IMR-90 (cell line): ENCODE measurements at regions not wholly inside any gene's neighbourhood (a gene's known extent, or its start where the extent isn't known, plus 50 kb on each side); places are given as distances from the start of the nearest gene placed in this dataset.

Experiments used
- ATAC-seq: fragments of 200-7000 bp; cut with Tn5 transposase; 2 replicates; pipeline ENCODE4 v1.9.1; 2020; ENCODE audit warnings: low read depth, mild to moderate bottlenecking, moderate library complexity
- BruUV-seq: library from RNA; stranded (reverse); fragments of 400-500 nt; replicated peaks from 2 replicates; lab custom pipeline; 2021; lab: Mats Ljungman, UMichigan
- CTCF ChIA-PET: fragments of 300-600 bp; formaldehyde crosslinking; extraction: SDS; loops from one replicate; lab custom pipeline; 2021; ENCODE audit warnings: antibody characterized with exemption; lab: Yijun Ruan, JAX
- POLR2A ChIA-PET: fragments of 300-600 bp; sonication (Branson Sonifier 250); formaldehyde crosslinking; loops from one replicate; lab custom pipeline; 2022; ENCODE audit warnings: antibody characterized with exemption; ENCODE audit not compliant: unreplicated experiment; lab: Charles Lee
- DNase-seq: peaks from one replicate; pipeline ENCODE4 v3.0.0; 2013
- H2AFZ ChIP-seq: replicated peaks from 2 replicates; pipeline ENCODE3; 2013; ENCODE audit warnings: low read length, mild to moderate bottlenecking; ENCODE audit not compliant: poor library complexity
- H2AK5ac ChIP-seq: 2 replicates; pipeline ENCODE4 v1.6.1; 2013; ENCODE audit warnings: low read depth, low read length, inconsistent platforms
- H2AK9ac ChIP-seq: replicated peaks from 2 replicates; pipeline ENCODE3; 2013; ENCODE audit warnings: mild to moderate bottlenecking, low read depth, low read length, moderate library complexity; ENCODE audit not compliant: poor library complexity
- H2BK120ac ChIP-seq: 2 replicates; pipeline ENCODE4 v1.6.1; 2013; ENCODE audit warnings: low read depth, low read length, inconsistent platforms
- H2BK15ac ChIP-seq: 3 replicates; pipeline ENCODE4 v1.6.1; 2013; ENCODE audit warnings: low read depth, low read length, inconsistent platforms
- H2BK20ac ChIP-seq: 2 replicates; pipeline ENCODE4 v1.6.1; 2013; ENCODE audit warnings: low read depth, mild to moderate bottlenecking, inconsistent platforms, low read length, moderate library complexity
- H2BK5ac ChIP-seq: 2 replicates; pipeline ENCODE4 v1.6.1; 2013; ENCODE audit warnings: mild to moderate bottlenecking, low read depth, low read length, inconsistent platforms; ENCODE audit not compliant: poor library complexity, severe bottlenecking
- H3K14ac ChIP-seq: replicated peaks from 2 replicates; pipeline ENCODE4 v1.6.1; 2013; ENCODE audit warnings: low read depth, low read length, inconsistent platforms
- H3K18ac ChIP-seq: 2 replicates; pipeline ENCODE4 v1.6.1; 2013; ENCODE audit warnings: low read depth, low read length, control low read depth
- H3K23ac ChIP-seq: 2 replicates; pipeline ENCODE4 v1.6.1; 2013; ENCODE audit warnings: low read depth, low read length, inconsistent platforms
- H3K27ac ChIP-seq: 2 replicates; pipeline ENCODE4 v1.5.1; 2013; ENCODE audit warnings: mild to moderate bottlenecking, control low read depth, low read length; ENCODE audit not compliant: insufficient read depth
- H3K27me3 ChIP-seq: 2 replicates; pipeline ENCODE4 v1.6.1; 2013; ENCODE audit warnings: low read length; ENCODE audit not compliant: control insufficient read depth, insufficient read depth
- H3K36me3 ChIP-seq: 2 replicates; pipeline ENCODE4 v1.6.1; 2013; ENCODE audit warnings: low read length, mixed read lengths; ENCODE audit not compliant: control insufficient read depth, insufficient read depth
- H3K4ac ChIP-seq: 2 replicates; pipeline ENCODE4 v1.6.1; 2013; ENCODE audit warnings: low read depth, low read length, inconsistent platforms
- H3K4me1 ChIP-seq: 2 replicates; pipeline ENCODE4 v1.6.1; 2013; ENCODE audit warnings: low read length, mixed read lengths; ENCODE audit not compliant: control insufficient read depth, insufficient read depth
- H3K4me2 ChIP-seq: 2 replicates; pipeline ENCODE4 v1.6.1; 2013; ENCODE audit warnings: low read depth, mild to moderate bottlenecking, control low read depth, low read length, moderate library complexity
- H3K4me3 ChIP-seq: 2 replicates; pipeline ENCODE4 v1.5.1; 2013; ENCODE audit warnings: low read depth, mild to moderate bottlenecking, control low read depth, low read length, moderate library complexity; ENCODE audit not compliant: insufficient read depth
- H3K56ac ChIP-seq: 2 replicates; pipeline ENCODE4 v1.6.1; 2013; ENCODE audit warnings: low read length, inconsistent platforms; ENCODE audit not compliant: insufficient read depth; ENCODE audit errors: extremely low read depth
- H3K79me1 ChIP-seq, 2 experiments: 2 replicates each; pipeline ENCODE4 v1.6.1; 2013; ENCODE audit warnings: low read length in 2 of 2, inconsistent platforms in 1 of 2, low read depth in 1 of 2
- H3K9ac ChIP-seq: 2 replicates; pipeline ENCODE4 v1.6.1; 2013; ENCODE audit warnings: low read depth, low read length, control low read depth
- H3K9me1 ChIP-seq: 2 replicates; pipeline ENCODE4 v1.6.1; 2013; ENCODE audit warnings: low read length, inconsistent platforms; ENCODE audit not compliant: insufficient read depth
- H3K9me3 ChIP-seq: 2 replicates; pipeline ENCODE4 v1.6.1; 2013; ENCODE audit warnings: low read length; ENCODE audit not compliant: control insufficient read depth, insufficient read depth
- H4K20me1 ChIP-seq: 2 replicates; pipeline ENCODE4 v1.6.1; 2013; ENCODE audit warnings: low read length, inconsistent platforms; ENCODE audit not compliant: insufficient read depth
- H4K5ac ChIP-seq: 2 replicates; pipeline ENCODE4 v1.6.1; 2013; ENCODE audit warnings: mild to moderate bottlenecking, low read depth, low read length, control low read depth
- H4K8ac ChIP-seq, 2 experiments: 2 replicates each; pipeline ENCODE4 v1.6.1; 2013; ENCODE audit warnings: low read depth in 2 of 2, low read length in 2 of 2, control low read depth in 1 of 2, inconsistent platforms in 1 of 2
- H4K91ac ChIP-seq: 2 replicates; pipeline ENCODE4 v1.6.1; 2013; ENCODE audit warnings: low read depth, low read length, inconsistent platforms; ENCODE audit not compliant: insufficient read depth
- BHLHE40 ChIP-seq: fragments of 150-350 bp; IDR thresholded peaks from 2 replicates; pipeline ENCODE4 v1.6.1; 2016; ENCODE audit warnings: mild to moderate bottlenecking, low read depth, low read length
- CEBPB ChIP-seq: IDR thresholded peaks from 2 replicates; pipeline ENCODE4 v1.6.1; 2012; ENCODE audit warnings: low read depth, low read length, improper control_type of control experiment
- CHD1 ChIP-seq: IDR thresholded peaks from 2 replicates; pipeline ENCODE4 v1.6.1; 2012; ENCODE audit warnings: low read depth, low read length, improper control_type of control experiment
- FOS ChIP-seq: fragments of 150-350 bp; IDR thresholded peaks from 2 replicates; pipeline ENCODE4 v1.6.1; 2016; ENCODE audit warnings: low read depth, low read length
- MAFK ChIP-seq: IDR thresholded peaks from 2 replicates; pipeline ENCODE4 v1.6.1; 2012; ENCODE audit warnings: low read depth, low read length, improper control_type of control experiment
- MAZ ChIP-seq: IDR thresholded peaks from 2 replicates; pipeline ENCODE4 v1.6.1; 2012; ENCODE audit warnings: low read depth, mild to moderate bottlenecking, low read length, improper control_type of control experiment, moderate library complexity, borderline replicate concordance
- MXI1 ChIP-seq: IDR thresholded peaks from 2 replicates; pipeline ENCODE4 v1.6.1; 2012; ENCODE audit warnings: low read depth, mild to moderate bottlenecking, low read length, moderate library complexity, borderline replicate concordance
- NFE2L2 ChIP-seq: fragments of 150-350 bp; IDR thresholded peaks from 2 replicates; pipeline ENCODE4 v1.6.1; 2016; ENCODE audit warnings: low read depth, mild to moderate bottlenecking, low read length
- POLR2A ChIP-seq: IDR thresholded peaks from 2 replicates; pipeline ENCODE4 v1.6.1; 2012; ENCODE audit warnings: mild to moderate bottlenecking, low read depth, low read length
- RAD21 ChIP-seq: IDR thresholded peaks from 2 replicates; pipeline ENCODE4 v1.6.1; 2012; ENCODE audit warnings: low read length, improper control_type of control experiment
- RCOR1 ChIP-seq: IDR thresholded peaks from 2 replicates; pipeline ENCODE4 v1.6.1; 2012; ENCODE audit warnings: mild to moderate bottlenecking, low read length, improper control_type of control experiment; ENCODE audit not compliant: insufficient replicate concordance
- RFX5 ChIP-seq: IDR thresholded peaks from 2 replicates; pipeline ENCODE4 v1.8.0; 2012; ENCODE audit warnings: low read depth, mild to moderate bottlenecking, low read length, moderate library complexity
- SMC3 ChIP-seq: fragments of 150-350 bp; IDR thresholded peaks from 2 replicates; pipeline ENCODE4 v1.6.1; 2016; ENCODE audit warnings: low read depth, mild to moderate bottlenecking, antibody characterized with exemption, low read length, moderate library complexity
- WGBS, 2 experiments: methylation state at CpG; one replicate each; pipeline versions ENCODE4 v1.1.5 to v1.1.7; 2013; ENCODE audit warnings: missing lambda C conversion rate in 2 of 2; ENCODE audit not compliant: insufficient read length in 1 of 2; ENCODE audit errors: extremely low coverage in 2 of 2; 5-methylcytosine and 5-hydroxymethylcytosine counted together
- dilution Hi-C: fragments of 300-500 bp; cut with HindIII; formaldehyde crosslinking; loops from one replicate; pipeline ENCODE4 v1.14.3; 2018; ENCODE audit warnings: low sequenced_read_pairs; ENCODE audit not compliant: unreplicated experiment
- in situ Hi-C: fragments of 300-500 bp; cut with MboI; formaldehyde crosslinking; loops from 3 replicates; pipeline ENCODE4 v1.14.3; 2019; ENCODE audit warnings: low sequenced_read_pairs, inconsistent platforms, mixed read lengths
- intact Hi-C: fragments of 100-400 bp; cut with micrococcal nuclease; formaldehyde crosslinking; loops from 2 replicates; pipeline ENCODE4 v1.10.0; 2022
- TF ChIP-seq, protein P1 (sequence below): conservative IDR thresholded peaks from 2 replicates; pipeline ENCODE4 v1.5.1; 2012; ENCODE audit warnings: mild to moderate bottlenecking, low read depth, low read length, improper control_type of control experiment
- TF ChIP-seq, protein P2 (sequence below): fragments of 150-350 bp; IDR thresholded peaks from 2 replicates; pipeline ENCODE4 v1.6.1; 2016; ENCODE audit warnings: low read depth, mild to moderate bottlenecking, low read length, moderate library complexity, borderline replicate concordance

- Histone ChIP-seq H3K9me3 (peaks cover 6% of the 10 kb centered on the region; the same call in 1 of the 2 replicates), H4K20me1 (no peaks in the 10 kb centered on the region), H2AK5ac (no peak overlapping the region), H3K4me2 (no peak overlapping the region), H3K36me3 (no peaks in the 10 kb centered on the region), H2BK20ac (no peak overlapping the region), H3K4me3 (no peak overlapping the region), H2BK5ac (no peak overlapping the region), H3K27me3 (no peaks in the 10 kb centered on the region), H3K4me1 (no peaks in the 10 kb centered on the region), H4K91ac (no peak overlapping the region), H3K79me1 (no peaks in the 10 kb centered on the region), H2BK15ac (no peak overlapping the region), H3K14ac (no peak overlapping the region), H3K9ac (no peak overlapping the region), H4K8ac (no peak overlapping the region), H3K27ac (no peak overlapping the region), H2AFZ (no peak overlapping the region), H3K9me1 (no peaks in the 10 kb centered on the region), H3K18ac (no peak overlapping the region), H3K4ac (no peak overlapping the region), H2BK120ac (no peak overlapping the region), H3K23ac (no peak overlapping the region), H4K5ac (no peak overlapping the region), H2AK9ac (no peak overlapping the region), H3K56ac (no peak overlapping the region)
- dilution Hi-C loops, result no loop called here
- CTCF ChIA-PET, result no interaction called here
- ATAC-seq (no peak), DNase-seq (no peak)
- POLR2A ChIA-PET, result no interaction called here
- WGBS, 2 experiments, result no CpG with 5 or more reads among the region's 3 CpGs
- intact Hi-C loops, result no loop called here
- TF ChIP-seq NFE2L2 (no peak), MAFK (no peak), RFX5 (no peak), SMC3 (no peak), CEBPB (no peak), MAZ (no peak), POLR2A (no peak), RAD21 (no peak), MXI1 (no peak), CHD1 (no peak), BHLHE40 (no peak), RCOR1 (no peak), FOS (no peak)
- TF ChIP-seq, protein P1, sequence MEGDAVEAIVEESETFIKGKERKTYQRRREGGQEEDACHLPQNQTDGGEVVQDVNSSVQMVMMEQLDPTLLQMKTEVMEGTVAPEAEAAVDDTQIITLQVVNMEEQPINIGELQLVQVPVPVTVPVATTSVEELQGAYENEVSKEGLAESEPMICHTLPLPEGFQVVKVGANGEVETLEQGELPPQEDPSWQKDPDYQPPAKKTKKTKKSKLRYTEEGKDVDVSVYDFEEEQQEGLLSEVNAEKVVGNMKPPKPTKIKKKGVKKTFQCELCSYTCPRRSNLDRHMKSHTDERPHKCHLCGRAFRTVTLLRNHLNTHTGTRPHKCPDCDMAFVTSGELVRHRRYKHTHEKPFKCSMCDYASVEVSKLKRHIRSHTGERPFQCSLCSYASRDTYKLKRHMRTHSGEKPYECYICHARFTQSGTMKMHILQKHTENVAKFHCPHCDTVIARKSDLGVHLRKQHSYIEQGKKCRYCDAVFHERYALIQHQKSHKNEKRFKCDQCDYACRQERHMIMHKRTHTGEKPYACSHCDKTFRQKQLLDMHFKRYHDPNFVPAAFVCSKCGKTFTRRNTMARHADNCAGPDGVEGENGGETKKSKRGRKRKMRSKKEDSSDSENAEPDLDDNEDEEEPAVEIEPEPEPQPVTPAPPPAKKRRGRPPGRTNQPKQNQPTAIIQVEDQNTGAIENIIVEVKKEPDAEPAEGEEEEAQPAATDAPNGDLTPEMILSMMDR, result no peak
- TF ChIP-seq, protein P2, sequence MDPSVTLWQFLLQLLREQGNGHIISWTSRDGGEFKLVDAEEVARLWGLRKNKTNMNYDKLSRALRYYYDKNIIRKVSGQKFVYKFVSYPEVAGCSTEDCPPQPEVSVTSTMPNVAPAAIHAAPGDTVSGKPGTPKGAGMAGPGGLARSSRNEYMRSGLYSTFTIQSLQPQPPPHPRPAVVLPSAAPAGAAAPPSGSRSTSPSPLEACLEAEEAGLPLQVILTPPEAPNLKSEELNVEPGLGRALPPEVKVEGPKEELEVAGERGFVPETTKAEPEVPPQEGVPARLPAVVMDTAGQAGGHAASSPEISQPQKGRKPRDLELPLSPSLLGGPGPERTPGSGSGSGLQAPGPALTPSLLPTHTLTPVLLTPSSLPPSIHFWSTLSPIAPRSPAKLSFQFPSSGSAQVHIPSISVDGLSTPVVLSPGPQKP, result no peak
- BruUV-seq, result no TSS peak
- in situ Hi-C loops, result no loop called here
These were observed 409.2 kb downstream of the CDH7 start for GRCh38 chr18:66160007-66160406.
